ENCODE measurements at regions not wholly inside any gene's neighbourhood (a gene's known extent, or its start where the extent isn't known, plus 50 kb on each side); places are given as distances from the start of the nearest gene placed in this dataset.
"Not testable (repeated sequence)": the region's sequence is repeated elsewhere in the genome, so short reads cannot be mapped to it uniquely, and the experiment has no call there.

- POLR2A ChIA-PET = no interaction called here
These were observed 371.8 kb upstream of the NRSN1 start for GRCh38 chr6:23754197-23754596.

GRCh38 chr6:23775127-23775526 is 350.9 kb upstream of the NRSN1 start:
- POLR2A ChIA-PET = no interaction called here
- CTCF ChIA-PET = no interaction called here

More at GRCh38 chr6:23754197-23754596, 371.8 kb upstream of the NRSN1 start:
- CTCF ChIA-PET = no interaction called here

- ChIA-PET POLR2A (no interaction called here), CTCF (no interaction called here)
These were observed 342.1 kb upstream of the NRSN1 start for GRCh38 chr6:23783901-23784300.

GRCh38 chr6:23784301-23784919 is 341.6 kb upstream of the NRSN1 start:
- ChIA-PET CTCF (no interaction called here), POLR2A (no interaction called here)

GRCh38 chr6:23790756-23791155 is 335.3 kb upstream of the NRSN1 start:
- CTCF ChIA-PET = interaction anchor here (0.6 kb wide), 1 partner anchor 9 kb away, joined by 3 read pairs; no protein-coding TSS in a partner anchor
- POLR2A ChIA-PET = no interaction called here

GRCh38 chr6:23797041-23797440 is 329.0 kb upstream of the NRSN1 start:
- CTCF ChIA-PET = no interaction called here
- POLR2A ChIA-PET = no interaction called here

GRCh38 chr6:23804289-23804688 is 321.7 kb upstream of the NRSN1 start:
- CTCF ChIA-PET, POLR2A ChIA-PET: not testable (repeated sequence)

- POLR2A ChIA-PET, CTCF ChIA-PET: not testable (repeated sequence)
These were observed 304.9 kb upstream of the NRSN1 start for GRCh38 chr6:23821141-23821540.

GRCh38 chr6:23823421-23823820 is 302.6 kb upstream of the NRSN1 start:
- CTCF ChIA-PET = no interaction called here
- POLR2A ChIA-PET = no interaction called here

- ChIA-PET CTCF (no interaction called here), POLR2A (no interaction called here)
These were observed 299.4 kb upstream of the NRSN1 start for GRCh38 chr6:23826572-23826971.

GRCh38 chr6:23828861-23829260 is 297.2 kb upstream of the NRSN1 start:
- ChIA-PET POLR2A (no interaction called here), CTCF (no interaction called here)

GRCh38 chr6:23841116-23841515 is 284.9 kb upstream of the NRSN1 start:
- ChIA-PET POLR2A (no interaction called here), CTCF (no interaction called here)

GRCh38 chr6:23842760-23843159 is 283.3 kb upstream of the NRSN1 start:
- ChIA-PET POLR2A (no interaction called here), CTCF (no interaction called here)

- ChIA-PET POLR2A (no interaction called here), CTCF (no interaction called here)
These were observed 274.5 kb upstream of the NRSN1 start for GRCh38 chr6:23851522-23851921.

GRCh38 chr6:23853566-23854133 is 272.4 kb upstream of the NRSN1 start:
- POLR2A ChIA-PET, CTCF ChIA-PET: not testable (repeated sequence)

- CTCF ChIA-PET, POLR2A ChIA-PET: not testable (repeated sequence)
These were observed 271.9 kb upstream of the NRSN1 start for GRCh38 chr6:23854154-23854553.

- CTCF ChIA-PET = no interaction called here
These were observed 270.4 kb upstream of the NRSN1 start for GRCh38 chr6:23855497-23856116.

GRCh38 chr6:23870496-23870895 is 255.5 kb upstream of the NRSN1 start:
- CTCF ChIA-PET = no interaction called here
- POLR2A ChIA-PET = interaction anchor here (0.7 kb wide), 1 partner anchor 86 kb away, joined by 5 read pairs; no protein-coding TSS in a partner anchor

More at GRCh38 chr6:23855497-23856116, 270.4 kb upstream of the NRSN1 start:
- POLR2A ChIA-PET = no interaction called here

- CTCF ChIA-PET = no interaction called here
- POLR2A ChIA-PET = no interaction called here
These were observed 252.9 kb upstream of the NRSN1 start for GRCh38 chr6:23873161-23873560.

- POLR2A ChIA-PET = no interaction called here
- CTCF ChIA-PET = no interaction called here
These were observed 251.0 kb upstream of the NRSN1 start for GRCh38 chr6:23875006-23875405.

GRCh38 chr6:23879816-23880215 is 246.2 kb upstream of the NRSN1 start:
- ChIA-PET CTCF (no interaction called here), POLR2A (no interaction called here)

All from activated CD8-positive, alpha-beta memory T cell treated with anti-CD3 and anti-CD28 coated beads for 36 hours (primary cell).